HCT116 (cell line): ENCODE measurements at regions not wholly inside any gene's neighbourhood (a gene's known extent, or its start where the extent isn't known, plus 50 kb on each side); places are given as distances from the start of the nearest gene placed in this dataset.

Experiments used
- ATAC-seq: fragments of 200-7000 bp; cut with Tn5 transposase; 2 replicates; pipeline ENCODE4 v1.9.1; 2020; ENCODE audit warnings: mild to moderate bottlenecking, moderate library complexity
- BruUV-seq: library from RNA; stranded (reverse); fragments of 400-500 nt; replicated peaks from 2 replicates; lab custom pipeline; 2021; lab: Mats Ljungman, UMichigan
- CTCF ChIA-PET: fragments of 300-600 bp; sonication (Branson Sonifier 250); formaldehyde crosslinking; loops from one replicate; lab custom pipeline; 2021; ENCODE audit warnings: antibody characterized with exemption; lab: Charles Lee
- POLR2A ChIA-PET: fragments of 300-600, 350-600 bp; sonication (Branson Sonifier 250); formaldehyde crosslinking; loops from one replicate; lab custom pipeline; 2021; ENCODE audit warnings: antibody characterized with exemption; lab: Charles Lee
- RAD21 ChIA-PET, 2 experiments: fragments of 300-600 bp; sonication (Branson Sonifier 250); formaldehyde crosslinking; loops; one replicate each; lab custom pipeline; 2023; ENCODE audit warnings: low total read pairs in 2 of 2; ENCODE audit not compliant: uncharacterized antibody in 2 of 2, unreplicated experiment in 2 of 2, low non-redundant PET in 1 of 2; lab: Charles Lee
- DNase-seq: peaks from one replicate; pipeline ENCODE4 v3.0.0-alpha.2; 2010; ENCODE audit warnings: low read depth, low spot score
- H2AFZ ChIP-seq: fragments of 200-600 bp; shearing (Covaris generic), sonication (generic); 2 replicates; pipeline ENCODE4 v1.6.1; 2017; ENCODE audit warnings: low read depth, mixed run types, mixed read lengths, antibody characterized with exemption, low read length; ENCODE audit not compliant: poor library complexity, severe bottlenecking
- H3K27ac ChIP-seq: 2 replicates; pipeline ENCODE4 v1.5.1; 2012; ENCODE audit warnings: low read depth, low read length
- H3K27me3 ChIP-seq: fragments of 200-600 bp; sonication (generic); 2 replicates; pipeline ENCODE4 v1.6.1; 2016; ENCODE audit warnings: mixed run types, low read length, mixed read lengths; ENCODE audit not compliant: insufficient read depth
- H3K36me3 ChIP-seq, 2 experiments: fragments of 200-500 bp in 1 of 2; fragments of 200-600 bp in 1 of 2; sonication (Bioruptor generic) in 1 of 2; sonication (generic) in 1 of 2; 2 replicates each; pipeline versions ENCODE4 v1.5.1 to v1.6.1; 2014 to 2016; ENCODE audit warnings: low read length in 2 of 2, inconsistent platforms in 1 of 2, mixed read lengths in 1 of 2, mixed run types in 1 of 2; ENCODE audit not compliant: insufficient read depth in 2 of 2, control insufficient read depth in 1 of 2
- H3K4me1 ChIP-seq, 2 experiments: fragments of 200-600 bp in 1 of 2; sonication (generic) in 1 of 2; 2 replicates each; pipeline versions ENCODE4 v1.5.1 to v1.6.1; 2012 to 2017; ENCODE audit warnings: low read length in 2 of 2, inconsistent platforms in 1 of 2, mild to moderate bottlenecking in 1 of 2, mixed read lengths in 1 of 2, mixed run types in 1 of 2, moderate library complexity in 1 of 2; ENCODE audit not compliant: insufficient read depth in 2 of 2, control insufficient read depth in 1 of 2
- H3K4me2 ChIP-seq: fragments of 200-600 bp; sonication (generic); 2 replicates; pipeline ENCODE4 v1.6.1; 2017; ENCODE audit warnings: mixed run types, low read length, mixed read lengths
- H3K4me3 ChIP-seq, 2 experiments: fragments of 200-600 bp in 1 of 2; sonication (generic) in 1 of 2; replicated peaks in 1 of 2; 2 replicates each; pipeline ENCODE4 v1.5.1; 2011 to 2016; ENCODE audit warnings: low read length in 2 of 2, control low read depth in 1 of 2, low read depth in 1 of 2, mild to moderate bottlenecking in 1 of 2, mixed read lengths in 1 of 2, mixed run types in 1 of 2
- H3K79me2 ChIP-seq: fragments of 200-600 bp; sonication (generic); 2 replicates; pipeline ENCODE4 v1.6.1; 2017; ENCODE audit warnings: mild to moderate bottlenecking, mixed run types, low read length, moderate library complexity, mixed read lengths; ENCODE audit not compliant: insufficient read depth
- H3K9ac ChIP-seq: fragments of 200-600 bp; sonication (generic); 2 replicates; pipeline ENCODE4 v1.6.1; 2016; ENCODE audit warnings: low read length, mixed read lengths
- H3K9me2 ChIP-seq: fragments of 200-600 bp; sonication (generic), shearing (Covaris generic); 2 replicates; pipeline ENCODE4 v1.6.1; 2017; ENCODE audit warnings: mixed run types, mild to moderate bottlenecking, moderate library complexity; ENCODE audit not compliant: insufficient read depth
- H3K9me3 ChIP-seq, 2 experiments: fragments of 200-500 bp in 1 of 2; fragments of 200-600 bp in 1 of 2; sonication (Bioruptor generic) in 1 of 2; sonication (generic) in 1 of 2; 2 replicates each; pipeline ENCODE4 v1.6.1; 2014 to 2017; ENCODE audit warnings: low read length in 2 of 2, mixed read lengths in 2 of 2, inconsistent platforms in 1 of 2, low read depth in 1 of 2, mild to moderate bottlenecking in 1 of 2, mixed run types in 1 of 2, moderate library complexity in 1 of 2; ENCODE audit not compliant: control insufficient read depth in 1 of 2, insufficient read depth in 1 of 2
- H4K20me1 ChIP-seq: fragments of 200-600 bp; sonication (generic), shearing (Covaris generic); 2 replicates; pipeline ENCODE4 v1.6.1; 2017; ENCODE audit warnings: mixed run types, mild to moderate bottlenecking, moderate library complexity; ENCODE audit not compliant: insufficient read depth
- CBX3 ChIP-seq: IDR thresholded peaks from 2 replicates; pipeline ENCODE4 v1.6.1; 2012; ENCODE audit warnings: low read depth
- CEBPB ChIP-seq: IDR thresholded peaks from 2 replicates; pipeline ENCODE4 v1.6.1; 2012; ENCODE audit warnings: low read depth
- CTCF ChIP-seq, 3 experiments: fragments of 200-600 bp in 1 of 3; sonication (generic) in 1 of 3; IDR thresholded peaks in 2 of 3; conservative IDR thresholded peaks in 1 of 3; 2 replicates each; pipeline ENCODE4 v1.5.1; 2012 to 2017; ENCODE audit warnings: low read depth in 2 of 3, low read length in 2 of 3, antibody characterized with exemption in 1 of 3, borderline replicate concordance in 1 of 3, control low read depth in 1 of 3, mild to moderate bottlenecking in 1 of 3, mixed read lengths in 1 of 3, mixed run types in 1 of 3, moderate library complexity in 1 of 3; ENCODE audit not compliant: insufficient read depth in 1 of 3
- EGR1 ChIP-seq: IDR thresholded peaks from 2 replicates; pipeline ENCODE4 v1.6.1; 2012; ENCODE audit warnings: low read depth
- ELF1 ChIP-seq: IDR thresholded peaks from 2 replicates; pipeline ENCODE4 v1.6.1; 2012; ENCODE audit warnings: low read depth, borderline replicate concordance
- EZH2 ChIP-seq: fragments of 200-600 bp; sonication (generic); IDR thresholded peaks from 2 replicates; pipeline ENCODE4 v1.6.1; 2017; ENCODE audit warnings: antibody characterized with exemption, mixed run types
- POLR2AphosphoS5 ChIP-seq: IDR thresholded peaks from 2 replicates; pipeline ENCODE4 v1.6.1; 2011; ENCODE audit warnings: mild to moderate bottlenecking, low read depth, low read length, moderate library complexity
- RAD21 ChIP-seq: IDR thresholded peaks from 2 replicates; pipeline ENCODE4 v1.6.1; 2012; ENCODE audit warnings: low read depth, mild to moderate bottlenecking
- REST ChIP-seq: IDR thresholded peaks from 2 replicates; pipeline ENCODE4 v1.6.1; 2012; ENCODE audit warnings: low read depth
- SIN3A ChIP-seq: IDR thresholded peaks from 2 replicates; pipeline ENCODE4 v1.6.1; 2012; ENCODE audit warnings: low read depth
- SP1 ChIP-seq: IDR thresholded peaks from 2 replicates; pipeline ENCODE4 v1.6.1; 2012; ENCODE audit warnings: low read depth
- SRF ChIP-seq: IDR thresholded peaks from 2 replicates; pipeline ENCODE4 v1.6.1; 2012; ENCODE audit warnings: low read depth
- YY1 ChIP-seq: IDR thresholded peaks from 2 replicates; pipeline ENCODE4 v1.6.1; 2011; ENCODE audit warnings: low read length, low read depth, moderate library complexity, mild to moderate bottlenecking; ENCODE audit not compliant: insufficient replicate concordance; ENCODE audit errors: extremely low read depth
- ZFX ChIP-seq: fragments of 450-650 bp; IDR thresholded peaks from 2 replicates; pipeline ENCODE4 v1.6.1; 2017
- ZNF274 ChIP-seq: fragments of 200-500 bp; sonication (Bioruptor generic); IDR thresholded peaks from 2 replicates; pipeline ENCODE4 v1.6.1; 2014; ENCODE audit warnings: mild to moderate bottlenecking, low read depth, low read length, inconsistent platforms
- intact Hi-C: fragments of 100-400 bp; cut with micrococcal nuclease; formaldehyde crosslinking; loops from 2 replicates; pipeline ENCODE4 v1.10.0; 2022

GRCh38 chr5:15023266-15023665, 151.7 kb upstream of the ANKH start (continued):
- TF ChIP-seq ELF1: no peak
- TF ChIP-seq, all 23 proteins: peak for 0

GRCh38 chr5:15021266-15022046, 149.9 kb upstream of the ANKH start:
- H2AFZ ChIP-seq: no peak overlapping the region
- H3K27me3 ChIP-seq: peaks cover 6% of the 10 kb centered on the region; the same call in 1 of the 2 replicates
- ChIA-PET RAD21 (no interaction called here), CTCF (no interaction called here), POLR2A (no interaction called here)
- no peak overlapping the region for H3K4me2 ChIP-seq
- no peak overlapping the region for H3K27ac ChIP-seq
- H3K9me3 ChIP-seq: no peaks in the 10 kb centered on the region
- H3K79me2 ChIP-seq: no peaks in the 10 kb centered on the region
- no peak for ATAC-seq
- DNase-seq: no peak
- no peaks in the 10 kb centered on the region for H3K4me1 ChIP-seq
- H3K9me2 ChIP-seq: no peaks in the 10 kb centered on the region
- intact Hi-C loops: no loop called here
- H3K4me3 ChIP-seq: no peak overlapping the region
- no peak overlapping the region for H3K9ac ChIP-seq
- no TSS peak for BruUV-seq
- TF ChIP-seq SRF (no peak), CTCF (IDR thresholded peaks at IDR 0.05 in 2 of 3, conservative IDR thresholded peaks at IDR 0.05 in 1 of 3; ENCODE audit: borderline replicate concordance in 1 of 3, insufficient read depth in 1 of 3, low read depth in 2 of 3, low read length in 2 of 3) (no peak), SP1 (no peak), ELF1 (no peak), EGR1 (no peak), CBX3 (no peak), EZH2 (no peak), REST (no peak), POLR2AphosphoS5 (no peak), SIN3A (no peak), ZFX (no peak), RAD21 (no peak), ZNF274 (no peak), CEBPB (no peak), YY1 (no peak)
- no peaks in the 10 kb centered on the region for H4K20me1 ChIP-seq
- H3K36me3 ChIP-seq: no peaks in the 10 kb centered on the region
